ENCODE measurements at regions not wholly inside any gene's neighbourhood (a gene's known extent, or its start where the extent isn't known, plus 50 kb on each side); places are given as distances from the start of the nearest gene placed in this dataset.

- TF ChIP-seq, protein P1, sequence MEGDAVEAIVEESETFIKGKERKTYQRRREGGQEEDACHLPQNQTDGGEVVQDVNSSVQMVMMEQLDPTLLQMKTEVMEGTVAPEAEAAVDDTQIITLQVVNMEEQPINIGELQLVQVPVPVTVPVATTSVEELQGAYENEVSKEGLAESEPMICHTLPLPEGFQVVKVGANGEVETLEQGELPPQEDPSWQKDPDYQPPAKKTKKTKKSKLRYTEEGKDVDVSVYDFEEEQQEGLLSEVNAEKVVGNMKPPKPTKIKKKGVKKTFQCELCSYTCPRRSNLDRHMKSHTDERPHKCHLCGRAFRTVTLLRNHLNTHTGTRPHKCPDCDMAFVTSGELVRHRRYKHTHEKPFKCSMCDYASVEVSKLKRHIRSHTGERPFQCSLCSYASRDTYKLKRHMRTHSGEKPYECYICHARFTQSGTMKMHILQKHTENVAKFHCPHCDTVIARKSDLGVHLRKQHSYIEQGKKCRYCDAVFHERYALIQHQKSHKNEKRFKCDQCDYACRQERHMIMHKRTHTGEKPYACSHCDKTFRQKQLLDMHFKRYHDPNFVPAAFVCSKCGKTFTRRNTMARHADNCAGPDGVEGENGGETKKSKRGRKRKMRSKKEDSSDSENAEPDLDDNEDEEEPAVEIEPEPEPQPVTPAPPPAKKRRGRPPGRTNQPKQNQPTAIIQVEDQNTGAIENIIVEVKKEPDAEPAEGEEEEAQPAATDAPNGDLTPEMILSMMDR (IDR thresholded peaks at IDR 0.05), result no peak
- Mint-ChIP-seq H3K27me3 (ENCODE audit: insufficient read depth) (peaks cover 10% of the 10 kb centered on the region), H3K36me3 (ENCODE audit: low read depth) (peaks cover 7% of the 10 kb centered on the region; the same call in 1 of the 2 replicates), H3K27ac (no peak overlapping the region), H3K4me1 (ENCODE audit: low read depth) (no peaks in the 10 kb centered on the region), H3K9me3 (peaks cover 75% of the 10 kb centered on the region), H3K4me3 (no peak overlapping the region)
- no peak for DNase-seq
Measured at GRCh38 chr2:239826786-239827522, 198.2 kb downstream of the NDUFA10 start.

DNA sequence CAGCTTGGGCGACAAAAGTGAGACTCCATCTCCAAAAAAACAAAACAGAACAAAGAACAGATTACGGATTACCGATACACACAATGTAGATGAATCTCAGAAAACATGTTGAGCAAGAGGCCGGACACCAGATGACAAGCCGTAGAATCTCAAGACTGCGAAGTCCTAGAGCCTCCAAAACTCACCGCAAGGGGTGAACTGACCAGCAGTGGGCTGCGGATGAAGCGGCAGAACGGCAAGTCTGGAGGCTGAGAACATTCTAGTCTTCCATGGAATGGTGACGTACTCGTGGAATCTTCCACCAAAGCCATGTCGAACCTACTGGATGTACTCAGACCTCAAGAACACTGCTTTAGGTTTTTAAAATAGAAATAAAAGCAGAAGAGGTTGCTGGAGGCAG is 198.8 kb downstream of the NDUFA10 start:
- TF ChIP-seq, protein P1 (IDR thresholded peaks at IDR 0.05), result no peak
- H3K4me1 Mint-ChIP-seq (ENCODE audit: low read depth), result no peaks in the 10 kb centered on the region
- no peak overlapping the region for H3K27ac Mint-ChIP-seq
- H3K4me3 Mint-ChIP-seq, result no peak overlapping the region
- H3K36me3 Mint-ChIP-seq (ENCODE audit: low read depth), result peaks cover 10% of the 10 kb centered on the region; the same call in 1 of the 2 replicates
- peaks cover 12% of the 10 kb centered on the region for H3K27me3 Mint-ChIP-seq (ENCODE audit: insufficient read depth)
- peaks cover 76% of the 10 kb centered on the region for H3K9me3 Mint-ChIP-seq
- no peak for DNase-seq

- TF ChIP-seq, protein P1 (IDR thresholded peaks at IDR 0.05), result no peak
- Mint-ChIP-seq H3K27me3 (ENCODE audit: insufficient read depth) (peaks cover 12% of the 10 kb centered on the region), H3K36me3 (ENCODE audit: low read depth) (peaks cover 11% of the 10 kb centered on the region), H3K4me3 (no peak overlapping the region), H3K27ac (no peak overlapping the region), H3K4me1 (ENCODE audit: low read depth) (no peaks in the 10 kb centered on the region), H3K9me3 (peaks cover 80% of the 10 kb centered on the region)
- no peak for DNase-seq
Measured at GRCh38 chr2:239825705-239825979, 199.5 kb downstream of the NDUFA10 start.

DNA sequence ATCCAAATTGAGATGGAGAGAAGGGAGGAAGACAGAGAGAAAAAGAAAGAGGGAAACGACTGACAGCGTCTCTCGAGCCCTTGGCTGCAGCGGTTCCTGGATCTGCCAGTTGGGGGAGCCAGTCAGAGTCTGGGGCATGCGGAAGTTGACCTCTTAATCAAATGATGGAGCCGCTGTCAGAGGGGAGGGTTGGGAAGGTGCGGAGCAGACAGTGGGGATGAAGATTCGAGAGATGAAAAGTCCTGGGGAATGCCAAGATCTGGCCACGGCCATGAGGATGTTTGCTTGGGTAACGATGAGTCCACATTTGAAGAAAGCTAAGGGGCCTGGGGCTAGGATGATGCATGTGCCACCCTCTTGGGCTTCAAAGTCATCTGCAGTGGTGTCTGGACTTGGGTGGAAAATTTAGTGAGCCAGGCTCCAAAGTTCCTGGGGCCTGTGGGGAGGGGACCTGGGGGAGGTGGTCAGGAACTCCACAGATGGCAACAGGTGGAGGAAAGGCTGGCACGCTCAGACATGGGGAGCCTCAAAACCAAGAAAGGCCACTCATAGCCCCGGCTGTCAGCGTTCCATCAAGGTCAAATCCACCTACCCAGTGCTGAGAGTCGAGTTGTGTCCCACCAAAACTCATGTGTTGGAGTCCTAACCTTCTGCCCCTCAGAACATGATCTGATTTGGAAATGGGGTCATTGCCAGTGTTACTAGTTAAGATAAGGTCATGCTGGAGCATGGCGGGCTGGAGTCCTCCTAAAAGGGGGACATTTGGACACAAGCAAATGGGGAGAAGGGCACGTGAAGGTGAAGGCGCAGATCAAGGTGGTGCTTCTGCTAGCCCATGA is 200.1 kb downstream of the NDUFA10 start:
- TF ChIP-seq, protein P1 (IDR thresholded peaks at IDR 0.05), result no peak
- peaks cover 83% of the 10 kb centered on the region for H3K9me3 Mint-ChIP-seq
- H3K27me3 Mint-ChIP-seq (ENCODE audit: insufficient read depth), result peaks cover 15% of the 10 kb centered on the region
- no peak for DNase-seq
- H3K4me1 Mint-ChIP-seq (ENCODE audit: low read depth), result no peaks in the 10 kb centered on the region
- peaks cover 16% of the 10 kb centered on the region for H3K36me3 Mint-ChIP-seq (ENCODE audit: low read depth)
- no peak overlapping the region for H3K27ac Mint-ChIP-seq
- H3K4me3 Mint-ChIP-seq, result no peak overlapping the region

DNA sequence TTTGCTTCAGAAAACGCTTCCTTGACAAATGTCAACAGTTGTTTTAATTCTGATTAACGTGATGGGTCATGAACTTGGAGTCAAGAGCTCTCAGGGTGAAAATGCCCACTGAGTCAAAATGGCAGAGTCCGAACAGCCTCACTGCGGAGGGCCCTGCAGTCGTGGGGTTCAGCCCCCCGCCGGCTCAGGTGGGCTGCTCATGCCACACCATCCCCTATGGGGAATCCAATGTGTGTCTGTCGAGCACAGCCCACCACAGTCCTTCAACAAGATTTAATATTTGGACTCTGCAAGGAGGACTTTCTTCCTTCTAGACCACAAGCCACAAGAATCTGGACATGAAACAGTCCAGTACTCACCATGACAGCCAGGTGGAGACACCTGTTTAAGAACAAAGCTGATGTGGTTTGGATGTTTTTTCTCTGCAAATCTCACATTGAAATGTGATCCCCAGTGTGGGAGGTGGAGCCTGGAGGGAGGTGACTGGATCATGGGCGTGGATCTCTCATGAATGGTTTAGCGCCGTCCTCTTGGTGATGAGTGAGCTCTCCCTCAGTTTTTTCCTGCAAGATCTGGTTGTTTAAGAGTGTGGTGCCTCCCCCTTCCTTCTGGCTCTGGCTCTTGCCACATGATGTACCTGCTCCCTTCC is 201.0 kb downstream of the NDUFA10 start:
- Mint-ChIP-seq H3K4me3 (no peak overlapping the region), H3K27me3 (ENCODE audit: insufficient read depth) (peaks cover 15% of the 10 kb centered on the region), H3K9me3 (peaks cover 83% of the 10 kb centered on the region), H3K4me1 (ENCODE audit: low read depth) (no peaks in the 10 kb centered on the region), H3K27ac (no peak overlapping the region), H3K36me3 (ENCODE audit: low read depth) (peaks cover 11% of the 10 kb centered on the region)
- TF ChIP-seq, protein P1 (IDR thresholded peaks at IDR 0.05), result peak; percentile 24; the same call in 1 of the 2 replicates
- no peak for DNase-seq

Measured in HFFc6 (cell line).